Mesenchymal stem cell (in vitro differentiated cells and primary cell): ENCODE measurements at regions not wholly inside any gene's neighbourhood (a gene's known extent, or its start where the extent isn't known, plus 50 kb on each side); places are given as distances from the start of the nearest gene placed in this dataset.
A peak's percentile ranks its signal among the peaks of the same experiment; 100 is the strongest.

Experiments
- DNase-seq: peaks from one replicate; pipeline ENCODE4 v3.0.0-alpha.2; 2013
- H2AFZ ChIP-seq: one replicate; pipeline ENCODE4 v1.6.1; 2013; ENCODE audit warnings: low read depth, mild to moderate bottlenecking, control low read depth, inconsistent platforms, low read length, moderate library complexity
- H2AK5ac ChIP-seq: 2 replicates; pipeline ENCODE4 v1.6.1; 2013; ENCODE audit warnings: low read length, moderate library complexity, mild to moderate bottlenecking, inconsistent platforms; ENCODE audit not compliant: severe bottlenecking
- H2BK120ac ChIP-seq: one replicate; pipeline ENCODE4 v1.6.1; 2013; ENCODE audit warnings: low read depth, mild to moderate bottlenecking, inconsistent platforms, low read length, moderate library complexity
- H2BK12ac ChIP-seq, 2 experiments: one replicate each; pipeline ENCODE4 v1.6.1; 2013; ENCODE audit warnings: inconsistent platforms in 2 of 2, low read length in 2 of 2, mild to moderate bottlenecking in 2 of 2, moderate library complexity in 2 of 2, control low read depth in 1 of 2
- H2BK15ac ChIP-seq: one replicate; pipeline ENCODE4 v1.6.1; 2013; ENCODE audit warnings: mild to moderate bottlenecking, low read depth, inconsistent platforms; ENCODE audit not compliant: poor library complexity, severe bottlenecking
- H2BK5ac ChIP-seq: 2 replicates; pipeline ENCODE4 v1.6.1; 2013; ENCODE audit warnings: low read depth, mild to moderate bottlenecking, low read length, control low read depth, inconsistent platforms; ENCODE audit not compliant: poor library complexity, severe bottlenecking
- H3K14ac ChIP-seq, 2 experiments: one replicate each; pipeline ENCODE4 v1.6.1; 2013; ENCODE audit warnings: inconsistent platforms in 2 of 2, low read length in 2 of 2, control low read depth in 1 of 2, mild to moderate bottlenecking in 1 of 2, moderate library complexity in 1 of 2
- H3K18ac ChIP-seq, 2 experiments: one replicate each; pipeline ENCODE4 v1.6.1; 2013; ENCODE audit warnings: inconsistent platforms in 2 of 2, low read length in 2 of 2, control low read depth in 1 of 2, low read depth in 1 of 2, mild to moderate bottlenecking in 1 of 2
- H3K23ac ChIP-seq, 2 experiments: one replicate each; pipeline ENCODE4 v1.6.1; 2013; ENCODE audit warnings: inconsistent platforms in 2 of 2, low read length in 2 of 2, mild to moderate bottlenecking in 2 of 2, moderate library complexity in 2 of 2, control low read depth in 1 of 2
- H3K27ac ChIP-seq: 2 replicates; pipeline ENCODE4 v1.5.1; 2013; ENCODE audit warnings: mild to moderate bottlenecking, moderate library complexity, low read length, control low read depth, inconsistent platforms; ENCODE audit not compliant: poor library complexity, severe bottlenecking
- H3K27me3 ChIP-seq, 2 experiments: 2 replicates each; pipeline versions ENCODE4 v1.6.1 to v1.7.0; 2013; ENCODE audit warnings: low read length in 2 of 2, mild to moderate bottlenecking in 2 of 2, moderate library complexity in 2 of 2, control low read depth in 1 of 2, inconsistent platforms in 1 of 2; ENCODE audit not compliant: control insufficient read depth in 1 of 2, insufficient read depth in 1 of 2
- H3K36me3 ChIP-seq, 2 experiments: 2 replicates each; pipeline versions ENCODE4 v1.6.1 to v1.7.0; 2013; ENCODE audit warnings: low read length in 2 of 2, control low read depth in 1 of 2, inconsistent platforms in 1 of 2, low read depth in 1 of 2, mild to moderate bottlenecking in 1 of 2; ENCODE audit not compliant: insufficient read depth in 2 of 2, control insufficient read depth in 1 of 2
- H3K4ac ChIP-seq, 2 experiments: one replicate each; pipeline ENCODE4 v1.6.1; 2013; ENCODE audit warnings: inconsistent platforms in 2 of 2, low read length in 2 of 2, mild to moderate bottlenecking in 2 of 2, moderate library complexity in 2 of 2, control low read depth in 1 of 2, low read depth in 1 of 2
- H3K4me1 ChIP-seq: 2 replicates; pipeline ENCODE4 v1.6.1; 2013; ENCODE audit warnings: low read depth, low read length, control low read depth; ENCODE audit not compliant: control insufficient read depth, insufficient read depth
- H3K4me2 ChIP-seq: 2 replicates; pipeline ENCODE4 v1.6.1; 2013; ENCODE audit warnings: low read length, mild to moderate bottlenecking, inconsistent platforms; ENCODE audit not compliant: poor library complexity, severe bottlenecking
- H3K4me3 ChIP-seq, 2 experiments: 2 replicates each; pipeline versions ENCODE4 v1.5.1 to v1.7.0; 2013; ENCODE audit warnings: low read length in 2 of 2, mild to moderate bottlenecking in 2 of 2, control low read depth in 1 of 2, low read depth in 1 of 2; ENCODE audit not compliant: insufficient read depth in 1 of 2
- H3K79me1 ChIP-seq: replicated peaks from 2 replicates; pipeline ENCODE4 v1.6.1; 2013; ENCODE audit warnings: mild to moderate bottlenecking, control low read depth, low read length, inconsistent platforms; ENCODE audit not compliant: poor library complexity, severe bottlenecking
- H3K9ac ChIP-seq: 2 replicates; pipeline ENCODE4 v1.7.0; 2013; ENCODE audit warnings: mild to moderate bottlenecking, low read length, moderate library complexity
- H3K9me3 ChIP-seq: 2 replicates; pipeline ENCODE4 v1.7.0; 2013; ENCODE audit warnings: mild to moderate bottlenecking, low read length; ENCODE audit not compliant: control insufficient read depth
- H4K8ac ChIP-seq: one replicate; pipeline ENCODE4 v1.6.1; 2013; ENCODE audit warnings: inconsistent platforms, mild to moderate bottlenecking, low read length, moderate library complexity
- H4K91ac ChIP-seq: one replicate; pipeline ENCODE4 v1.6.1; 2013; ENCODE audit warnings: mild to moderate bottlenecking, low read length, inconsistent platforms
- WGBS: methylation state at CpG from one replicate; pipeline ENCODE4 v1.1.7; 2013; ENCODE audit warnings: mixed read lengths; 5-methylcytosine and 5-hydroxymethylcytosine counted together

GRCh38 chr4:60750962-60751361 is 449.2 kb upstream of the ADGRL3 start:
- H3K36me3 ChIP-seq: no peaks in the 10 kb centered on the region
- H3K4me1 ChIP-seq: no peaks in the 10 kb centered on the region
- no peak overlapping the region for H3K23ac ChIP-seq
- no peak overlapping the region for H3K14ac ChIP-seq
- H3K18ac ChIP-seq: no peak overlapping the region
- no peaks in the 10 kb centered on the region for H3K79me1 ChIP-seq
- H3K27me3 ChIP-seq: no peaks in the 10 kb centered on the region
- H3K4me2 ChIP-seq: no peak overlapping the region
- 80% methylated on average over 2 of the region's 4 CpGs for WGBS
- no peak overlapping the region for H2AFZ ChIP-seq
- H3K4me3 ChIP-seq: no peak overlapping the region
- no peak overlapping the region for H2BK5ac ChIP-seq
- H2BK15ac ChIP-seq: no peak overlapping the region
- H2BK12ac ChIP-seq: no peak overlapping the region
- no peak for DNase-seq
- H2AK5ac ChIP-seq: no peak overlapping the region
- no peak overlapping the region for H4K91ac ChIP-seq
- no peak overlapping the region for H3K4ac ChIP-seq
- H3K9me3 ChIP-seq: no peaks in the 10 kb centered on the region
- H2BK120ac ChIP-seq: no peak overlapping the region
- no peak overlapping the region for H3K27ac ChIP-seq
- no peak overlapping the region for H4K8ac ChIP-seq
- H3K9ac ChIP-seq: no peak overlapping the region

DNA sequence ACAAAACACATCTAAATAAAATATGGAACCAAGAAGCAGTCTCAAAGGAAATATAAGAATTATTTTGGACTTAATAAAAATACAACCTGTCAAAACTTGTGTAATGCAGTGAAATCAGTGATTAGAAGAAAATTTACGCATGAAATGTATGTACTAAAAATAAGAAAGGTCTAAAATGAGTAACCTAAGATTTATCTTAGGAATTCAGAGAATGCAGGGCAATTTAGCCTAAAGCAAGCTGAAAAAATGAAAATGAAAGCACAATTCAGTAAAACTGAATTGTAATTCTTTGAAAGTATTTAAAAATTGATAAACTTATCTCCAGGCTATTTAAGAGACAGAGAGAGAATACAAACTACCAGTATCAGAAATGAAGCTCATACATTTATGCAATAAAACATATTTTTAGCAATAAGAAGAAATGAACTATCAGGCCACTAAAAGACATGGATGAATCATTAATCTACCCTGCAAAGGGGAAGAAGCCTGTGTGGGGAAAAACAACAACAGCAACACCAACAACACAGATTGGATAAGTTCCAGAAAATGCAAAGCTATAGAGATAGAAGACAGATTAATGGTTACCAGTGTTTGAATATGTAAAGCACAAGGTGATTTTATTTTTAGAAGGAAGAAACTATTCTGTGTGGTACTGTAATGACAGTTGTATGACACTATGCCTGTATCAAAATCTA is 442.0 kb upstream of the ADGRL3 start:
- H4K8ac ChIP-seq: no peak overlapping the region
- H2BK120ac ChIP-seq: no peak overlapping the region
- no peak overlapping the region for H2BK5ac ChIP-seq
- no peak overlapping the region for H3K4me2 ChIP-seq
- peak; percentile 11 for DNase-seq
- no peaks in the 10 kb centered on the region for H3K9me3 ChIP-seq
- no peaks in the 10 kb centered on the region for H3K79me1 ChIP-seq
- no peaks in the 10 kb centered on the region for H3K36me3 ChIP-seq
- no peak overlapping the region for H3K9ac ChIP-seq
- H3K27ac ChIP-seq: peak overlapping the region; percentile 53
- no peak overlapping the region for H3K23ac ChIP-seq
- no peak overlapping the region for H2BK15ac ChIP-seq
- H3K4ac ChIP-seq: no peak overlapping the region
- no peak overlapping the region for H4K91ac ChIP-seq
- no peak overlapping the region for H3K14ac ChIP-seq
- WGBS: no CpG with 5 or more reads among the region's 1 CpG
- no peaks in the 10 kb centered on the region for H3K4me1 ChIP-seq
- H3K4me3 ChIP-seq: no peak overlapping the region
- no peak overlapping the region for H2AFZ ChIP-seq
- no peak overlapping the region for H3K18ac ChIP-seq
- H2BK12ac ChIP-seq: no peak overlapping the region
- no peak overlapping the region for H2AK5ac ChIP-seq
- no peaks in the 10 kb centered on the region for H3K27me3 ChIP-seq

- Histone ChIP-seq H3K4me2 (no peak overlapping the region), H3K4me3 (no peak overlapping the region), H2BK5ac (no peak overlapping the region), H3K9me3 (no peaks in the 10 kb centered on the region), H3K9ac (no peak overlapping the region), H3K27ac (no peak overlapping the region), H2BK120ac (no peak overlapping the region), H2AK5ac (no peak overlapping the region), H4K8ac (no peak overlapping the region), H3K79me1 (no peaks in the 10 kb centered on the region), H3K4me1 (no peaks in the 10 kb centered on the region), H3K36me3 (no peaks in the 10 kb centered on the region), H3K27me3 (no peaks in the 10 kb centered on the region), H3K4ac (no peak overlapping the region), H3K23ac (no peak overlapping the region), H2AFZ (no peak overlapping the region), H3K14ac (no peak overlapping the region), H3K18ac (no peak overlapping the region), H4K91ac (no peak overlapping the region), H2BK15ac (no peak overlapping the region), H2BK12ac (no peak overlapping the region)
- no peak for DNase-seq
- 90% methylated on average over 4 of the region's 4 CpGs for WGBS
Observed at GRCh38 chr4:60759518-60760245, 440.4 kb upstream of the ADGRL3 start.

- 60% methylated on average over 1 of the region's 3 CpGs for WGBS
- H3K9ac ChIP-seq: no peak overlapping the region
Observed at GRCh38 chr4:60780874-60781273, 419.3 kb upstream of the ADGRL3 start.

More at GRCh38 chr4:60780874-60781273, 419.3 kb upstream of the ADGRL3 start:
- Histone ChIP-seq H3K18ac (no peak overlapping the region), H4K91ac (no peak overlapping the region), H3K4ac (no peak overlapping the region), H3K36me3 (no peaks in the 10 kb centered on the region), H2AFZ (no peak overlapping the region), H3K27me3 (no peaks in the 10 kb centered on the region), H4K8ac (no peak overlapping the region), H2BK15ac (no peak overlapping the region), H2AK5ac (no peak overlapping the region), H3K4me1 (no peaks in the 10 kb centered on the region), H3K4me3 (no peak overlapping the region), H3K79me1 (no peaks in the 10 kb centered on the region), H3K4me2 (no peak overlapping the region), H2BK12ac (no peak overlapping the region), H3K14ac (no peak overlapping the region), H2BK120ac (no peak overlapping the region), H3K27ac (no peak overlapping the region), H2BK5ac (no peak overlapping the region), H3K23ac (no peak overlapping the region), H3K9me3 (no peaks in the 10 kb centered on the region)
- DNase-seq: no peak
